ENCODE measurements at regions not wholly inside any gene's neighbourhood (a gene's known extent, or its start where the extent isn't known, plus 50 kb on each side); places are given as distances from the start of the nearest gene placed in this dataset.

GRCh38 chr2:101623031-101623521 is 74.4 kb upstream of the MAP4K4 start:
- WGBS (ENCODE audit: insufficient coverage) = 5% methylated on average over 5 of the region's 5 CpGs
- Mint-ChIP-seq H3K4me1 (peaks cover 18 to 21% of the 10 kb centered on the region in 2 donors), H3K27me3 (ENCODE audit: low read depth in 2 of 2) (peaks cover 0 to 5% of the 10 kb centered on the region in 2 donors), H3K27ac (peak overlapping the region; percentile 24 to 68), H3K36me3 (no peaks in the 10 kb centered on the region), H3K4me3 (peak overlapping the region; percentile 11), H3K9me3 (no peaks in the 10 kb centered on the region)
- intact Hi-C loops (cut with micrococcal nuclease) = no loop called here
- peak in 1 of 2 donors; percentile 68 for DNase-seq
- H3K27me3 ChIP-seq (ENCODE audit: control insufficient read depth, insufficient read depth, low read length) = no peaks in the 10 kb centered on the region
- peak; percentile 57 to 87 (median 84) for ATAC-seq
- H3K4me1 ChIP-seq (ENCODE audit: control insufficient read depth, insufficient read depth, low read length) = peaks cover 16% of the 10 kb centered on the region
- TF ChIP-seq CTCF (IDR thresholded peaks at IDR 0.05) = no peak
- no peaks in the 10 kb centered on the region for H3K36me3 ChIP-seq (ENCODE audit: control insufficient read depth, insufficient read depth, low read length)
- no peak overlapping the region for H3K4me3 ChIP-seq (ENCODE audit: low read length)
- H3K27ac ChIP-seq (ENCODE audit: low read length) = peak overlapping the region; percentile 45
- no peaks in the 10 kb centered on the region for H3K9me3 ChIP-seq (ENCODE audit: control insufficient read depth, insufficient read depth, low read length)

- no peaks in the 10 kb centered on the region for H3K36me3 ChIP-seq (ENCODE audit: control insufficient read depth, insufficient read depth, low read length)
- intact Hi-C loops (cut with micrococcal nuclease) = no loop called here
- H3K4me1 ChIP-seq (ENCODE audit: control insufficient read depth, insufficient read depth, low read length) = peaks cover 16% of the 10 kb centered on the region
- no peak for TF ChIP-seq CTCF (IDR thresholded peaks at IDR 0.05)
- 70% methylated on average over 14 of the region's 16 CpGs for WGBS (ENCODE audit: insufficient coverage)
- DNase-seq (peak in 1 of 2 donors; percentile 25), ATAC-seq (no peak)
- H3K36me3 Mint-ChIP-seq = no peaks in the 10 kb centered on the region
- H3K4me3 ChIP-seq (ENCODE audit: low read length) = no peak overlapping the region
- peak overlapping the region; percentile 24 to 68 for H3K27ac Mint-ChIP-seq
- peak overlapping the region; percentile 45 for H3K27ac ChIP-seq (ENCODE audit: low read length)
- no peaks in the 10 kb centered on the region for H3K27me3 ChIP-seq (ENCODE audit: control insufficient read depth, insufficient read depth, low read length)
- H3K9me3 ChIP-seq (ENCODE audit: control insufficient read depth, insufficient read depth, low read length) = no peaks in the 10 kb centered on the region
- no peaks in the 10 kb centered on the region for H3K9me3 Mint-ChIP-seq
- peaks cover 0 to 5% of the 10 kb centered on the region in 2 donors for H3K27me3 Mint-ChIP-seq (ENCODE audit: low read depth in 2 of 2)
- H3K4me3 Mint-ChIP-seq = peak overlapping the region; percentile 11
- peaks cover 18 to 21% of the 10 kb centered on the region in 2 donors for H3K4me1 Mint-ChIP-seq
Observed at GRCh38 chr2:101622210-101623030, 75.1 kb upstream of the MAP4K4 start.

GRCh38 chr2:101619191-101619591 is 78.3 kb upstream of the MAP4K4 start:
- H3K27ac Mint-ChIP-seq = no peak overlapping the region
- no peak for DNase-seq

More at GRCh38 chr2:101619191-101619591, 78.3 kb upstream of the MAP4K4 start:
- H3K4me1 ChIP-seq (ENCODE audit: control insufficient read depth, insufficient read depth, low read length) = peaks cover 16% of the 10 kb centered on the region
- WGBS (ENCODE audit: insufficient coverage) = 56% methylated on average over 10 of the region's 10 CpGs
- no peaks in the 10 kb centered on the region for H3K36me3 Mint-ChIP-seq
- intact Hi-C loops (cut with micrococcal nuclease) = no loop called here
- ATAC-seq = no peak
- no peak overlapping the region for H3K4me3 Mint-ChIP-seq
- H3K27ac ChIP-seq (ENCODE audit: low read length) = no peak overlapping the region
- H3K36me3 ChIP-seq (ENCODE audit: control insufficient read depth, insufficient read depth, low read length) = no peaks in the 10 kb centered on the region
- H3K4me1 Mint-ChIP-seq = peaks cover 18 to 21% of the 10 kb centered on the region in 2 donors
- H3K9me3 ChIP-seq (ENCODE audit: control insufficient read depth, insufficient read depth, low read length) = no peaks in the 10 kb centered on the region
- peaks cover 0 to 5% of the 10 kb centered on the region in 2 donors for H3K27me3 Mint-ChIP-seq (ENCODE audit: low read depth in 2 of 2)
- H3K27me3 ChIP-seq (ENCODE audit: control insufficient read depth, insufficient read depth, low read length) = no peaks in the 10 kb centered on the region
- no peaks in the 10 kb centered on the region for H3K9me3 Mint-ChIP-seq
- no peak overlapping the region for H3K4me3 ChIP-seq (ENCODE audit: low read length)
- TF ChIP-seq CTCF (IDR thresholded peaks at IDR 0.05) = no peak

Measured in natural killer cell (primary cell).